ENCODE measurements at regions not wholly inside any gene's neighbourhood (a gene's known extent, or its start where the extent isn't known, plus 50 kb on each side); places are given as distances from the start of the nearest gene placed in this dataset.

GRCh38 chr1:60865166-60865565 lies 217.2 kb upstream of the NFIA start:
- no peak for TF ChIP-seq CTCF (IDR thresholded peaks at IDR 0.05; ENCODE audit: extremely low read depth, missing control alignments)
- DNase-seq (ENCODE audit: low spot score), result no peak

DNA sequence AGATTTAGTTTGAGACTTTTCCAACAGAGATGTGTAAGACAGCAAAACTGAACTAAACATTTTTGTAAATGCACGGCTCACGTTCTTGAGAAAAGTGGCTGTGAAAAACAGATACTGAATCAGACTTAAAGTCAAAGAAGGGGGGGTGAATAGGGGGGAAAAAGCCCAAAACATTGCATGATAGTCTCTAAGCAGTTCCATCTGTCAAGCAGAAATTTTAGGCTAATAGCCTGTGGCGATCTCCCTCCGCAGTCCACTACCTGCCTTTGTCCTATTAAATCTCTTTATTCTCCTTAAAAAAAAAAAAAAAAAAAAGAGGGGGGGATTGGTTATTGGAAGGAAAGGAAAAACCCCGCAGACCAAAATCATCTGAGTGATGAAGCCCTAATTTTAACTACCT lies 217.6 kb upstream of the NFIA start:
- no peak for DNase-seq (ENCODE audit: low spot score)
- TF ChIP-seq CTCF (IDR thresholded peaks at IDR 0.05; ENCODE audit: extremely low read depth, missing control alignments), result no peak

GRCh38 chr1:60863131-60863530 lies 219.2 kb upstream of the NFIA start:
- no peak for TF ChIP-seq CTCF (IDR thresholded peaks at IDR 0.05; ENCODE audit: extremely low read depth, missing control alignments)

GRCh38 chr1:60861961-60862567 lies 220.3 kb upstream of the NFIA start:
- TF ChIP-seq CTCF (IDR thresholded peaks at IDR 0.05; ENCODE audit: extremely low read depth, missing control alignments), result no peak
- DNase-seq (ENCODE audit: low spot score), result no peak

More at GRCh38 chr1:60863131-60863530, 219.2 kb upstream of the NFIA start:
- no peak for DNase-seq (ENCODE audit: low spot score)

DNA sequence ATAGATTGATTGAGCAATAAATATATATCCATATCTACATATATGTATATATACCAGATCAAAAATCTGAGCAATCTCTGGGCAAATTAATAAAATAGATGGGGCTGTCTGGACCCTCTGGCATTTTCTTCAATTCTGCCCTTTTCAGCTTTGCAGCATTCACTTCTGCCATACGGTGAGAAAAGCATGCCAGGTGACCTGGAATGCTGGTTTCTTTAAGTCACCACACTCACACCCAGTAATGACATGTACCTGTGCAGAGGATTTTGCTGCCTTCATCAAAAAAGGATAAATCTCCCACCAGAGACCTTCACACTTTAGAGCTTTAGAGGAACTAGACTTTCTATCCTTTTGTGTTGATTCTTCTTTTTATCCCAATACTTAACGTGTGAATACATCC lies 223.2 kb upstream of the NFIA start:
- TF ChIP-seq CTCF (IDR thresholded peaks at IDR 0.05; ENCODE audit: extremely low read depth, missing control alignments), result no peak
- no peak for DNase-seq (ENCODE audit: low spot score)

DNA sequence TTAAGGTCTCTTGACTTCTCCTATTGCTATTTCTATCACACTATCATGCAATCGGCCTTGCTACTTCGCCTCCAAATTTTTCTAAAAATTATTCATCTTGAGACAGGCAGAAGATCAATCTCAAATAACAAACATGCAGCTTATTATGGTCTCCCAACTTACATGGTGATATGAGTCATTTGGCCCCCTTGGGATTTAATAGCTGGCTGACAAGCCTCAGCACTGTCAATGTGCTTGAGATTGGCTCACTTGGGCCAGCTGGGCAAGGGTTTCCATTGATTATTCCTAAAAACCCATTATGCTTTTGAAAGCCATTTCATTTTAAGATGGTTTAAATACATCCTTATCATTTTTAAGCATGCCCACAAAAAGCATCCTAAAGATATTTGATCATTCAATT lies 224.5 kb upstream of the NFIA start:
- DNase-seq (ENCODE audit: low spot score), result no peak
- no peak for TF ChIP-seq CTCF (IDR thresholded peaks at IDR 0.05; ENCODE audit: extremely low read depth, missing control alignments)

GRCh38 chr1:60850084-60850483 lies 232.3 kb upstream of the NFIA start:
- TF ChIP-seq CTCF (IDR thresholded peaks at IDR 0.05; ENCODE audit: extremely low read depth, missing control alignments), result no peak
- no peak for DNase-seq (ENCODE audit: low spot score)
